ENCODE measurements at regions not wholly inside any gene's neighbourhood (a gene's known extent, or its start where the extent isn't known, plus 50 kb on each side); places are given as distances from the start of the nearest gene placed in this dataset.
"Not testable (repeated sequence)": the region's sequence is repeated elsewhere in the genome, so short reads cannot be mapped to it uniquely, and the experiment has no call there.

- no peak for DNase-seq (ENCODE audit: low read depth in 2 of 2)
- TF ChIP-seq CTCF (IDR thresholded peaks at IDR 0.05; ENCODE audit: low read depth, low read length): no peak
- no peak overlapping the region for H3K4me3 ChIP-seq (replicated peaks in 1 of 2; ENCODE audit: low read depth in 2 of 2, low read length in 2 of 2)
These were observed 81.9 kb upstream of the SERPINE2 start for GRCh38 chr2:224120986-224121385.

DNA sequence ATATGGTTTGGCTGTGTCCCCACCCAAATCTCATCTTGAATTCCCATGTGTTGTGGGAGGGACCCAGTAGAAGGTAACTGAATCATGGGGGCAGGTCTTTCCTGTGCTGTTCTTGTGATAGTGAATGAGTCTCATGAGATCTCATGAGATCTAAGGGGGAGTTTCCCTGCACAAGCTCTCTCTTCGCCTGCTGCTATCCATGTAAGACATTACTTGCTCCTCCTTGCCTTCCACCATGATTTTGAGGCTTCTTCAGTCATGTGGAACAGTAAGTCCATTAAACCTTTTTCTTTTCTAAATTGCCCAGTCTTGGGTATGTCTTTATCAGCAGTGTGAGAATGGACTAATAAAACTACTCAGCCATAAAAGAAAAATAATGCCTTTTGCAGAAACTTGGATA is 80.8 kb upstream of the SERPINE2 start:
- not testable (repeated sequence) for H3K4me3 ChIP-seq (replicated peaks in 1 of 2; ENCODE audit: low read depth in 2 of 2, low read length in 2 of 2); DNase-seq (ENCODE audit: low read depth in 2 of 2)

DNA sequence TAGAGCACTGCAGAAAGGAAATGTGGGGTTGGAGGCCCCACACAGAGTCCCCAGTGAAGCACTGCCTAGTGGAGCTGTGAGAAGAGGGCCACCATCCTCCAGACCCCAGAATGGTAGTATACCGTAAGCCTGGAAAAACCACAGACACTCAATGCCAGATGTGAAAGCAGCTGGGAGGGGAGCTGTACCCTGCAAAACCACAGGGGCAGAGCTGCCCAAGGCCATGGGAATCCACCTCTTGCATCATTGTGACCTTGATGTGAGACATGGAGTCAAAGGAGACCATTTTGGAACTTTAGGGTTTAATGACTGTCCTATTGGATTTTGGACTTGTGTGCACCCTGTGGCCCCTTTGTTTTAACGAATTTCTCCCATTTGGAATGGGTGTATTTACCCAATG is 75.3 kb upstream of the SERPINE2 start:
- DNase-seq (ENCODE audit: low read depth in 2 of 2): no peak
- no peak for TF ChIP-seq CTCF (IDR thresholded peaks at IDR 0.05; ENCODE audit: low read depth, low read length)

DNA sequence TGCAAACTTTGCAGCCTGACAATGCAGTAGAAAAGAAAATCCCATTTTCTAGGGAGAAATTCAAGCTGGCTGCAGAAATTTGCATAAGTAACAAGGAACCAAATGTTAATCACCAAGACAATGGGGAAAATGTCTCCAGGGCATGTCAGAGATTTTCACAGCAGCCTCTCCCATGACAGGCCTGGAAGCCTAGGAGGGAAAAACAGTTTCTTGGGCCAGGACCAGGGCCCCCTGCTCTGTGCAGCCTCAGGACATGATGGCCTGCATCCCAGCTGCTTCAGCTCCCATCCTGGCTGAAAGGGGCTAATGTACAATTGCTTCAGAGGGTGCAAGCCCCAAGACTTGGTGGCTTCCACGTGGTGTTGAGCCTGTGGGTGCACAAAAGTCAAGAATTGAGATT is 74.8 kb upstream of the SERPINE2 start:
- DNase-seq (ENCODE audit: low read depth in 2 of 2); H3K4me3 ChIP-seq (replicated peaks in 1 of 2; ENCODE audit: low read depth in 2 of 2, low read length in 2 of 2): not testable (repeated sequence)

More for the DNA sequence above, 75.3 kb upstream of the SERPINE2 start:
- no peak overlapping the region for H3K4me3 ChIP-seq (replicated peaks in 1 of 2; ENCODE audit: low read depth in 2 of 2, low read length in 2 of 2)

GRCh38 chr2:224111576-224111975 is 72.5 kb upstream of the SERPINE2 start:
- H3K4me3 ChIP-seq (replicated peaks in 1 of 2; ENCODE audit: low read depth in 2 of 2, low read length in 2 of 2): no peak overlapping the region
- DNase-seq (ENCODE audit: low read depth in 2 of 2): peak in 1 of 2 donors; percentile 59
- no peak for TF ChIP-seq CTCF (IDR thresholded peaks at IDR 0.05; ENCODE audit: low read depth, low read length)

GRCh38 chr2:224110811-224111210 is 71.7 kb upstream of the SERPINE2 start:
- no peak for DNase-seq (ENCODE audit: low read depth in 2 of 2)
- no peak overlapping the region for H3K4me3 ChIP-seq (replicated peaks in 1 of 2; ENCODE audit: low read depth in 2 of 2, low read length in 2 of 2)
- no peak for TF ChIP-seq CTCF (IDR thresholded peaks at IDR 0.05; ENCODE audit: low read depth, low read length)

GRCh38 chr2:224109751-224110150 is 70.7 kb upstream of the SERPINE2 start:
- no peak for TF ChIP-seq CTCF (IDR thresholded peaks at IDR 0.05; ENCODE audit: low read depth, low read length)
- H3K4me3 ChIP-seq (replicated peaks in 1 of 2; ENCODE audit: low read depth in 2 of 2, low read length in 2 of 2): no peak overlapping the region

DNA sequence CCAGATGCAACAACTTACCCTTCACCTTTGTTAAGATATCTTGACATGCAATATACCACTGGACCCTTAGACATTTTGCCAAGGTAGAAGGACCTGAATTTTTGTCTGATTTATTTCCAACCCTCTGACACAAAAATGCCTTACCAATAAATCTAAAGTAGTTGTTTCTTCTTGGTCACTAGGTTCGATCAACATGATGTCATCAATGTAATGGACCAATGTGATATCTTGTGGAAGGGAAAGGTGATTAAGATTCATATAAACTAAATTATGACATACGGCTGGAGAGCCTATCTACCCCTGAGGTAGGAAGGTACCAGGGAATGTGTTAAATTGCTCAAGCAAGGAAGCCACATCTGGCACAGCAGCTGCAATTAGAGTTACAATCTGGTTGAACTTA is 67.7 kb upstream of the SERPINE2 start:
- no peak for TF ChIP-seq CTCF (IDR thresholded peaks at IDR 0.05; ENCODE audit: low read depth, low read length)
- no peak for DNase-seq (ENCODE audit: low read depth in 2 of 2)
- H3K4me3 ChIP-seq (replicated peaks in 1 of 2; ENCODE audit: low read depth in 2 of 2, low read length in 2 of 2): no peak overlapping the region

More at GRCh38 chr2:224109751-224110150, 70.7 kb upstream of the SERPINE2 start:
- DNase-seq (ENCODE audit: low read depth in 2 of 2): no peak

Data from cardiac fibroblast (primary cell).